ENCODE measurements at regions not wholly inside any gene's neighbourhood (a gene's known extent, or its start where the extent isn't known, plus 50 kb on each side); places are given as distances from the start of the nearest gene placed in this dataset.

DNA sequence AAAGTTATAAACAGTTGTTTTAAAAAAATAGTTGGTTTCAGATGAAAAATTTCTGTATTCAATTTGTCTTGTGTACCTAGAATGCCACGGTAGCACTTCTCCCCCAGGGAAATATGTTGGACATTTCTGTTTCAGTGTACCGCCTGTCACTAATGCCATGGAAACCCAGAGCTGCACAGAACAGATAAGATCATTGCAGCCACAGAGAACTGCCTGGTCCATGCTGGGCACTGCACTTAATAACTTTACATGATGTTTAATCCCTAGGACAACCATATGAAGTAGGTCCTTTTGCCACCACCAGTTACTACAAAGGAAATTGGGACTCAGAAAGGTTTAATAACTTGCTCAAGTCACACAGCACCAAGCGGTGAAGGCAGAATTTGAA lies 253.4 kb upstream of the SRRM4 start:
- TF ChIP-seq POLR2AphosphoS5 (IDR thresholded peaks at IDR 0.05) (no peak), POLR2A (IDR thresholded peaks at IDR 0.05) (no peak), EP300 (IDR thresholded peaks at IDR 0.05) (no peak)
- TF ChIP-seq, protein P1, sequence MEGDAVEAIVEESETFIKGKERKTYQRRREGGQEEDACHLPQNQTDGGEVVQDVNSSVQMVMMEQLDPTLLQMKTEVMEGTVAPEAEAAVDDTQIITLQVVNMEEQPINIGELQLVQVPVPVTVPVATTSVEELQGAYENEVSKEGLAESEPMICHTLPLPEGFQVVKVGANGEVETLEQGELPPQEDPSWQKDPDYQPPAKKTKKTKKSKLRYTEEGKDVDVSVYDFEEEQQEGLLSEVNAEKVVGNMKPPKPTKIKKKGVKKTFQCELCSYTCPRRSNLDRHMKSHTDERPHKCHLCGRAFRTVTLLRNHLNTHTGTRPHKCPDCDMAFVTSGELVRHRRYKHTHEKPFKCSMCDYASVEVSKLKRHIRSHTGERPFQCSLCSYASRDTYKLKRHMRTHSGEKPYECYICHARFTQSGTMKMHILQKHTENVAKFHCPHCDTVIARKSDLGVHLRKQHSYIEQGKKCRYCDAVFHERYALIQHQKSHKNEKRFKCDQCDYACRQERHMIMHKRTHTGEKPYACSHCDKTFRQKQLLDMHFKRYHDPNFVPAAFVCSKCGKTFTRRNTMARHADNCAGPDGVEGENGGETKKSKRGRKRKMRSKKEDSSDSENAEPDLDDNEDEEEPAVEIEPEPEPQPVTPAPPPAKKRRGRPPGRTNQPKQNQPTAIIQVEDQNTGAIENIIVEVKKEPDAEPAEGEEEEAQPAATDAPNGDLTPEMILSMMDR (IDR thresholded peaks at IDR 0.05), result no peak

Data from sigmoid colon (tissue), 4 donors.